HepG2 (cell line): ENCODE measurements at regions not wholly inside any gene's neighbourhood (a gene's known extent, or its start where the extent isn't known, plus 50 kb on each side); places are given as distances from the start of the nearest gene placed in this dataset.

Source experiments
- ZNF484 ChIP-seq: sonication (generic); formaldehyde crosslinking; IDR thresholded peaks from 2 replicates; pipeline ENCODE4 v1.5.1; 2020; ENCODE audit warnings: mild to moderate bottlenecking, low read depth, missing genetic modification reagents, borderline replicate concordance
- TF ChIP-seq, protein P1 (sequence below): sonication (generic); formaldehyde crosslinking; IDR thresholded peaks from 2 replicates; pipeline ENCODE4 v1.5.0; 2020; ENCODE audit warnings: mild to moderate bottlenecking, missing genetic modification reagents, moderate library complexity

DNA sequence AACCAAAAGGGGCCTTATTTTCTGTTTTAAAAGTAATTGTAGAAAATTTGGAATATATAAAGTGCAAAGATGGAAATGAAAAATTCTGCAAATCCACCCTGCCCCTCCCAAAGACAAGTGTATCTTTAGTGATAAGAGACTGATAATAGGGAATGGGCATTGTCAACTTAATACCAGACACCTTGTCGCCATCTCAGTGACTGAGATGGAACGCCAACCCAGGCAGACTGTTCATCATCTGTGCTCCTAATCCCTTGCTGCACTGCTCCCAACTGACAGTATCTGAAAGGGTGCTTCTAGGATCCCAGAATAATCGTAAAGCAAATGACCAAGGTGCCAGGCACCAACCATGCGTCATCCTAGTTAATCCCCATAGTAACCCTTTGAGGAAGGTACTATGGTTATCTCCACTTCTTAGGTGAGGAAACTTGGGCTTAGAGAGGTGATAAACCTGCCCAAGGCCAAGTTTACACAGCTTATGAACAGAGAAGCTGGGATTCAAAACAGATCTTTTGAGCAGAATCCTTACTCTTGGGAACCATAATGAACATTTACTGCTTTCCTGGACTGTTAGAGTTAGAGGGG lies 583.7 kb downstream of the GATA3 start:
- TF ChIP-seq, protein P1, sequence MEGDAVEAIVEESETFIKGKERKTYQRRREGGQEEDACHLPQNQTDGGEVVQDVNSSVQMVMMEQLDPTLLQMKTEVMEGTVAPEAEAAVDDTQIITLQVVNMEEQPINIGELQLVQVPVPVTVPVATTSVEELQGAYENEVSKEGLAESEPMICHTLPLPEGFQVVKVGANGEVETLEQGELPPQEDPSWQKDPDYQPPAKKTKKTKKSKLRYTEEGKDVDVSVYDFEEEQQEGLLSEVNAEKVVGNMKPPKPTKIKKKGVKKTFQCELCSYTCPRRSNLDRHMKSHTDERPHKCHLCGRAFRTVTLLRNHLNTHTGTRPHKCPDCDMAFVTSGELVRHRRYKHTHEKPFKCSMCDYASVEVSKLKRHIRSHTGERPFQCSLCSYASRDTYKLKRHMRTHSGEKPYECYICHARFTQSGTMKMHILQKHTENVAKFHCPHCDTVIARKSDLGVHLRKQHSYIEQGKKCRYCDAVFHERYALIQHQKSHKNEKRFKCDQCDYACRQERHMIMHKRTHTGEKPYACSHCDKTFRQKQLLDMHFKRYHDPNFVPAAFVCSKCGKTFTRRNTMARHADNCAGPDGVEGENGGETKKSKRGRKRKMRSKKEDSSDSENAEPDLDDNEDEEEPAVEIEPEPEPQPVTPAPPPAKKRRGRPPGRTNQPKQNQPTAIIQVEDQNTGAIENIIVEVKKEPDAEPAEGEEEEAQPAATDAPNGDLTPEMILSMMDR (CRISPR knock-in tag) = no peak
- TF ChIP-seq ZNF484 (CRISPR knock-in tag) = no peak
